SK-N-SH treated with all-trans-retinoic acid at 6 μM for 48 hours (cell line): ENCODE measurements at regions not wholly inside any gene's neighbourhood (a gene's known extent, or its start where the extent isn't known, plus 50 kb on each side); places are given as distances from the start of the nearest gene placed in this dataset.

ENCODE experiments used
- GLIS3 ChIP-seq: fragments of 250-450 bp; sonication (Bioruptor Pico); IDR thresholded peaks from 2 replicates; pipeline ENCODE4 v1.5.0; 2020; ENCODE audit warnings: mild to moderate bottlenecking, moderate library complexity
- ISL1 ChIP-seq: fragments of 250-450 bp; sonication (Bioruptor Pico); IDR thresholded peaks from 2 replicates; pipeline ENCODE4 v2.1.2; 2022; ENCODE audit warnings: mild to moderate bottlenecking, moderate library complexity
- PPARA ChIP-seq: fragments of 250-450 bp; sonication (Bioruptor Pico); IDR thresholded peaks from 2 replicates; pipeline ENCODE4 v1.5.0; 2020; ENCODE audit warnings: mild to moderate bottlenecking, borderline replicate concordance
- ZFP30 ChIP-seq: fragments of 450-650 bp; formaldehyde crosslinking; IDR thresholded peaks from 2 replicates; pipeline ENCODE4 v1.5.0; 2022; ENCODE audit warnings: mild to moderate bottlenecking, moderate library complexity

DNA sequence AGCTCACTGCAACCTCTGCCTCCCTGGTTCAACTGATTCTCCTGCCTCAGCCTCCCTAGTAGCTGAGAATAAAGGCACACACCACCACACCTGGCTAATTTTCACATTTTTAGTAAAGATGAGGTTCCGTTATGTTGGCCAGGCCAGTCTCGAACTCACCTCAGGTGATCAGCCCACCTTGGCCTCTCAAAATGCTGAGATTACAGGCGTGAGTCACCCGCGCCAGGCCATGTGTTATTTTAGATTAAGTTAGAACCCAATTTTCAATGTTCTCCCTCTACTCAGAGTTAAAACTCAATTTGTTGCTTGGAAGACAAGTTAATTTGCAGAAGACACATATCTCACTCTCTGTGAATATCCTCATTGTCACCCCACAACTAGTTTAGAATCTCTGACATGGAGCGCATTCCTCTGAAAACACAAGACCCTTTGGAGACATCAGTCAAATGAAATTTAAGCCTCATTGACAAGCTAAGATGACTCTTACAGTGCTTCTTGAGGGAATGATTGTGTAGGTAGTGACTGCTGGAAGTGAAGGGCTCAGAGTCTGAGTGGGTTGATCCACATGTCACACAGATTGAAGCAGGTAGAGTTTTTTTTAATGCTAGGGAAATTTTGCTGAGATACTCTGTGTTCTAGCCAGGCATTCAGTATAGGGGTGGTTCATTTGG lies 60.6 kb upstream of the FRMD4B start:
- no peak for TF ChIP-seq PPARA (CRISPR knock-in tag)
- TF ChIP-seq GLIS3 (CRISPR knock-in tag), result no peak
- no peak for TF ChIP-seq ISL1 (CRISPR knock-in tag)
- no peak for TF ChIP-seq ZFP30 (CRISPR knock-in tag)
